ENCODE measurements at regions not wholly inside any gene's neighbourhood (a gene's known extent, or its start where the extent isn't known, plus 50 kb on each side); places are given as distances from the start of the nearest gene placed in this dataset.

- DNase-seq (no peak), ATAC-seq (no peak)
- Mint-ChIP-seq H3K27ac (no peak overlapping the region), H3K36me3 (no peaks in the 10 kb centered on the region), H3K4me3 (no peak overlapping the region), H3K27me3 (no peaks in the 10 kb centered on the region), H3K9me3 (peaks cover 0 to 4% (median 0%) of the 10 kb centered on the region in 9 donors), H3K4me1 (no peaks in the 10 kb centered on the region)
- POLR2A ChIA-PET = no interaction called here
Measured at GRCh38 chr9:13956107-13956506, 357.8 kb downstream of the NFIB start.

GRCh38 chr9:13952906-13953305 lies 361.0 kb downstream of the NFIB start:
- H3K27me3 Mint-ChIP-seq = peaks cover 0 to 1% (median 0%) of the 10 kb centered on the region in 5 donors
- H3K36me3 Mint-ChIP-seq = no peaks in the 10 kb centered on the region
- no peak overlapping the region for H3K4me3 Mint-ChIP-seq
- ATAC-seq = no peak
- POLR2A ChIA-PET = no interaction called here
- no peak for DNase-seq
- no peak overlapping the region for H3K27ac Mint-ChIP-seq
- H3K4me1 Mint-ChIP-seq = no peaks in the 10 kb centered on the region
- H3K9me3 Mint-ChIP-seq = peaks cover 0 to 9% (median 2%) of the 10 kb centered on the region in 9 donors

GRCh38 chr9:13948037-13948436 lies 365.9 kb downstream of the NFIB start:
- no peak for DNase-seq
- Mint-ChIP-seq H3K36me3 (no peaks in the 10 kb centered on the region), H3K4me1 (no peaks in the 10 kb centered on the region), H3K4me3 (no peak overlapping the region), H3K27ac (no peak overlapping the region), H3K9me3 (peaks cover 0 to 5% (median 0%) of the 10 kb centered on the region in 9 donors), H3K27me3 (peaks cover 0 to 1% (median 0%) of the 10 kb centered on the region in 5 donors)
- no peak for ATAC-seq
- POLR2A ChIA-PET = no interaction called here

GRCh38 chr9:13943176-13943575 lies 370.8 kb downstream of the NFIB start:
- no peak overlapping the region for H3K27ac Mint-ChIP-seq
- DNase-seq (no peak), ATAC-seq (no peak)
- H3K4me3 Mint-ChIP-seq = no peak overlapping the region
- peaks cover 0 to 9% (median 0%) of the 10 kb centered on the region in 9 donors for H3K9me3 Mint-ChIP-seq
- POLR2A ChIA-PET = no interaction called here
- H3K27me3 Mint-ChIP-seq = peaks cover 0 to 1% (median 0%) of the 10 kb centered on the region in 5 donors
- H3K4me1 Mint-ChIP-seq = no peaks in the 10 kb centered on the region
- H3K36me3 Mint-ChIP-seq = no peaks in the 10 kb centered on the region

GRCh38 chr9:13942695-13943094 lies 371.2 kb downstream of the NFIB start:
- Mint-ChIP-seq H3K9me3 (peaks cover 0 to 9% (median 0%) of the 10 kb centered on the region in 9 donors), H3K36me3 (no peaks in the 10 kb centered on the region), H3K27me3 (no peaks in the 10 kb centered on the region), H3K4me3 (no peak overlapping the region), H3K4me1 (no peaks in the 10 kb centered on the region), H3K27ac (no peak overlapping the region)
- ATAC-seq (no peak), DNase-seq (no peak)
- POLR2A ChIA-PET = no interaction called here

GRCh38 chr9:13942201-13942600 lies 371.7 kb downstream of the NFIB start:
- no peak for ATAC-seq
- Mint-ChIP-seq H3K9me3 (peaks cover 0 to 9% (median 0%) of the 10 kb centered on the region in 9 donors), H3K36me3 (no peaks in the 10 kb centered on the region), H3K27me3 (no peaks in the 10 kb centered on the region), H3K4me1 (no peaks in the 10 kb centered on the region), H3K4me3 (no peak overlapping the region), H3K27ac (no peak overlapping the region)
- POLR2A ChIA-PET = no interaction called here
- DNase-seq = no peak

- no peak for DNase-seq
- Mint-ChIP-seq H3K27ac (no peak overlapping the region), H3K36me3 (no peaks in the 10 kb centered on the region), H3K9me3 (peaks cover 0 to 9% (median 1%) of the 10 kb centered on the region in 9 donors), H3K4me1 (no peaks in the 10 kb centered on the region), H3K27me3 (no peaks in the 10 kb centered on the region), H3K4me3 (no peak overlapping the region)
- POLR2A ChIA-PET = no interaction called here
- ATAC-seq = no peak
Measured at GRCh38 chr9:13941714-13942113, 372.2 kb downstream of the NFIB start.

- Mint-ChIP-seq H3K27ac (no peak overlapping the region), H3K27me3 (no peaks in the 10 kb centered on the region), H3K9me3 (peaks cover 0 to 13% (median 2%) of the 10 kb centered on the region in 9 donors), H3K4me1 (no peaks in the 10 kb centered on the region), H3K4me3 (no peak overlapping the region), H3K36me3 (no peaks in the 10 kb centered on the region)
- no peak for DNase-seq
- ATAC-seq = no peak
- POLR2A ChIA-PET = no interaction called here
Measured at GRCh38 chr9:13939701-13940490, 374.0 kb downstream of the NFIB start.

GRCh38 chr9:13939134-13939533 lies 374.8 kb downstream of the NFIB start:
- Mint-ChIP-seq H3K27ac (no peak overlapping the region), H3K36me3 (no peaks in the 10 kb centered on the region), H3K9me3 (peaks cover 0 to 13% (median 2%) of the 10 kb centered on the region in 9 donors), H3K4me1 (no peaks in the 10 kb centered on the region), H3K27me3 (no peaks in the 10 kb centered on the region), H3K4me3 (no peak overlapping the region)
- DNase-seq = no peak
- no peak for ATAC-seq
- POLR2A ChIA-PET = no interaction called here

GRCh38 chr9:13934416-13934815 lies 379.5 kb downstream of the NFIB start:
- DNase-seq = no peak
- Mint-ChIP-seq H3K9me3 (peaks cover 0 to 13% (median 2%) of the 10 kb centered on the region in 9 donors), H3K27me3 (no peaks in the 10 kb centered on the region), H3K36me3 (no peaks in the 10 kb centered on the region), H3K4me1 (no peaks in the 10 kb centered on the region), H3K4me3 (no peak overlapping the region), H3K27ac (no peak overlapping the region)
- no peak for ATAC-seq
- POLR2A ChIA-PET = no interaction called here

GRCh38 chr9:13933268-13933656 lies 380.7 kb downstream of the NFIB start:
- Mint-ChIP-seq H3K9me3 (peaks cover 0 to 13% (median 2%) of the 10 kb centered on the region in 9 donors), H3K27ac (no peak overlapping the region), H3K27me3 (no peaks in the 10 kb centered on the region), H3K36me3 (no peaks in the 10 kb centered on the region), H3K4me3 (no peak overlapping the region), H3K4me1 (no peaks in the 10 kb centered on the region)
- ATAC-seq = no peak
- POLR2A ChIA-PET = no interaction called here
- DNase-seq = no peak

- H3K4me3 Mint-ChIP-seq = no peak overlapping the region
- DNase-seq (no peak), ATAC-seq (no peak)
- POLR2A ChIA-PET = no interaction called here
- no peaks in the 10 kb centered on the region for H3K27me3 Mint-ChIP-seq
- no peaks in the 10 kb centered on the region for H3K36me3 Mint-ChIP-seq
- no peaks in the 10 kb centered on the region for H3K4me1 Mint-ChIP-seq
- H3K9me3 Mint-ChIP-seq = peaks cover 0 to 13% (median 2%) of the 10 kb centered on the region in 9 donors
- no peak overlapping the region for H3K27ac Mint-ChIP-seq
Measured at GRCh38 chr9:13932528-13933267, 381.2 kb downstream of the NFIB start.

GRCh38 chr9:13929013-13929412 lies 384.9 kb downstream of the NFIB start:
- Mint-ChIP-seq H3K4me3 (no peak overlapping the region), H3K36me3 (no peaks in the 10 kb centered on the region), H3K27me3 (peaks cover 0 to 4% (median 0%) of the 10 kb centered on the region in 5 donors), H3K4me1 (no peaks in the 10 kb centered on the region), H3K9me3 (peaks cover 0 to 17% (median 4%) of the 10 kb centered on the region in 9 donors), H3K27ac (no peak overlapping the region)
- POLR2A ChIA-PET = no interaction called here
- DNase-seq (no peak), ATAC-seq (no peak)

Measured in naive thymus-derived CD8-positive, alpha-beta T cell (primary cell).